Astrocyte of the spinal cord (primary cell): ENCODE measurements at regions not wholly inside any gene's neighbourhood (a gene's known extent, or its start where the extent isn't known, plus 50 kb on each side); places are given as distances from the start of the nearest gene placed in this dataset.

Experiments
- DNase-seq: peaks from one replicate; pipeline ENCODE4 v3.0.0; 2011; ENCODE audit warnings: low read depth, low spot score
- H3K4me3 ChIP-seq: 2 replicates; pipeline ENCODE4 v1.5.1; 2011; ENCODE audit warnings: low read depth, mild to moderate bottlenecking, low read length, moderate library complexity
- in situ Hi-C: cut with HindIII; loops from 2 replicates; pipeline ENCODE4 v1.10.0; 2017; ENCODE audit warnings: low sequenced_read_pairs
- TF ChIP-seq, protein P1 (sequence below): IDR thresholded peaks from 2 replicates; pipeline ENCODE4 v1.5.1; 2012; ENCODE audit warnings: low read depth, mild to moderate bottlenecking, low read length, inconsistent platforms

DNA sequence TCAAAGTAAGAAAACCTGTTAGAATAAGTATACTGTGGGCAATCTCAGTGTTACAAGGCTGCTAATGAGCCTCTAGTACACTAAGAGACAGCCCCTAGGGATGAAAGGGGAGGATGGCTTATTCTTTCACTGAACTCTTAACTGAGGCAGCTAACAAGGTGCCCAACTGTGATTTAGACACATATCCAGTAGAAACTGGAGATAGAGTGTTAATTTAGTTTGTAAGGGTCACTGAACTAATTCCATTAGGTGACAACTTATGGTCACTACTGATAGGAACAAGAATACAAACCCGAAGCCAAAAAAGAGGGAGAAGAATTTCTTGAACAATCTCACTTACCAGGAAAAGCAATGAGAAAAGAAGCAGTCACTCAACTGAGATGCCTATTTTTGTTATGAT is 1010.6 kb downstream of the PCDH9 start:
- in situ Hi-C loops, result no loop called here
- H3K4me3 ChIP-seq, result no peak overlapping the region
- no peak for DNase-seq
- TF ChIP-seq, protein P1, sequence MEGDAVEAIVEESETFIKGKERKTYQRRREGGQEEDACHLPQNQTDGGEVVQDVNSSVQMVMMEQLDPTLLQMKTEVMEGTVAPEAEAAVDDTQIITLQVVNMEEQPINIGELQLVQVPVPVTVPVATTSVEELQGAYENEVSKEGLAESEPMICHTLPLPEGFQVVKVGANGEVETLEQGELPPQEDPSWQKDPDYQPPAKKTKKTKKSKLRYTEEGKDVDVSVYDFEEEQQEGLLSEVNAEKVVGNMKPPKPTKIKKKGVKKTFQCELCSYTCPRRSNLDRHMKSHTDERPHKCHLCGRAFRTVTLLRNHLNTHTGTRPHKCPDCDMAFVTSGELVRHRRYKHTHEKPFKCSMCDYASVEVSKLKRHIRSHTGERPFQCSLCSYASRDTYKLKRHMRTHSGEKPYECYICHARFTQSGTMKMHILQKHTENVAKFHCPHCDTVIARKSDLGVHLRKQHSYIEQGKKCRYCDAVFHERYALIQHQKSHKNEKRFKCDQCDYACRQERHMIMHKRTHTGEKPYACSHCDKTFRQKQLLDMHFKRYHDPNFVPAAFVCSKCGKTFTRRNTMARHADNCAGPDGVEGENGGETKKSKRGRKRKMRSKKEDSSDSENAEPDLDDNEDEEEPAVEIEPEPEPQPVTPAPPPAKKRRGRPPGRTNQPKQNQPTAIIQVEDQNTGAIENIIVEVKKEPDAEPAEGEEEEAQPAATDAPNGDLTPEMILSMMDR, result no peak

DNA sequence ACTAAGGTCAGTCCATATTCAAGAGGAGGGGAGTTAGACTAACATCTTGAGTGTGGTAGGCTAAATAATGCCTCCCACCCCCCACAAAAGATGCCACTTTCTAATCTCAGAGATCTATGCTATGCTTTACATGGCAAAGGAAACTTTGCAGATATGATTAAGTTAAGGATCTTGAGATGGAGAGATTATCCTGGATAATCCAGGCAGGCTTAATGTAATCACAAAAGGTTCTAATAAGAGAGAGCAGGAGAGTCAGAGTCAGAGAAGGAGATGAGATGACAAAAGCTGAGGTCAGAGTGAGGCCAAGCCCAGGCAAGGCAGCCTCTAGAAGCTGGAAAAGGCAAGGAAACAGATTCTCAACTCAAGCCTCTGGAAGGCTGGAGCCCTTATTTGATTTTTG is 1011.6 kb downstream of the PCDH9 start:
- in situ Hi-C loops, result no loop called here
- no peak for DNase-seq
- H3K4me3 ChIP-seq, result no peak overlapping the region
- TF ChIP-seq, protein P1, result no peak

DNA sequence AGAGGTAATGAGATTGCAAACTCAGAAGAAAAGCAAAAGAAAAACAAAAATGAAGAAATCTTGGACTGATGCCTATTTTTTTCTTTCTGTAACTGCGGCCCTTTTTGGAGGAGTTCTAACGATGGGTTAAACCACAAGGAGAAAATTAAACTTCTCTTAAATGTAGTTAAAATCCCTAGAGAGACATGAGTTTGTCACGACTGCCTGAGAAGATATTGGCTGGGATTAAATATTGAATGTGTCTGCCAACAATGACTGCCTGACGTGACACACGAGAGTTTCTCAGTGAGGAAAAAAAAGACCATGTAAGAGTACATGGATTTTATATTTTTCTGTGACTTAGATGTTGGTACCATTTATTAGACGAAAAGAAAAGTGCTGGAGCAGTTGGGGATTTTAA is 1013.4 kb downstream of the PCDH9 start:
- in situ Hi-C loops, result no loop called here
- TF ChIP-seq, protein P1, result no peak
- H3K4me3 ChIP-seq, result no peak overlapping the region
- peak; percentile 8 for DNase-seq

DNA sequence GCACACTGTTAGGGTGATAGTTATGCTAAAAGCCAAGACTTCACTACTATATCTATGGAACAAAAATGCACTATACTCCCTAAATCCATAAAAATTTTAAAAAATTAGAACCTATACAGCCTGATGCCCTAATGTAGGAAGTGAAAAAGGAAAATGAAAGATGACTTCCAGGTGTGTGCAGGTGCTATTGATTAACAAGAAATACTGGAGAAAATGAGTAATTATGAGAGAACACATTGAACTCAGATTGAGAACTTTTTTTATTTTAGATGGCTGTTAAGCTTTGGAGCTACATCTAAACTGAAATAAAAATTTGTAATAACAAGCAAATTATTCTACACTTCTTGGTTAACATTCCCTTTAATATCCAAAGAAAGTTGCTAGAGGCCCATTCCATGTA is 1015.7 kb downstream of the PCDH9 start:
- no peak for DNase-seq
- TF ChIP-seq, protein P1, result no peak
- no peak overlapping the region for H3K4me3 ChIP-seq
- in situ Hi-C loops, result no loop called here

DNA sequence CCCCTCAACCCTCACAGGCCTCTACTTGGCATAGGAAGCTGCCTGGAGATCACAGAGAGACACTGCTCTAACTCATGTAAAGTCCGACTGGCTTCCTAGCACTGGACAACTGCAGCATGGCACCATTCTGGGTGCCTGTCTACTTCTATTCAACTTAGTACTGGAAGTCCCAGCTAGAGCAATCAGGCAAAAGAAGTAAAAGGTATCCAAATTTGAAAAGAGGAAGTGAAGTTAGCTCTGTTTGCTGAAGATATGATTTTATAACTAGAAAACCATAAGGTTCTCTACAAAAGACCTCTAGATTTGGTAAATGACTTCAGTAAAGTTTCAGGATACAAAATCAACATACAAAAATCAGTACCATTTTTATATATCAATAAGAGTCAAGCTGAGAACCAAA is 1017.6 kb downstream of the PCDH9 start:
- TF ChIP-seq, protein P1, result no peak
- H3K4me3 ChIP-seq, result no peak overlapping the region
- in situ Hi-C loops, result no loop called here
- DNase-seq, result no peak

DNA sequence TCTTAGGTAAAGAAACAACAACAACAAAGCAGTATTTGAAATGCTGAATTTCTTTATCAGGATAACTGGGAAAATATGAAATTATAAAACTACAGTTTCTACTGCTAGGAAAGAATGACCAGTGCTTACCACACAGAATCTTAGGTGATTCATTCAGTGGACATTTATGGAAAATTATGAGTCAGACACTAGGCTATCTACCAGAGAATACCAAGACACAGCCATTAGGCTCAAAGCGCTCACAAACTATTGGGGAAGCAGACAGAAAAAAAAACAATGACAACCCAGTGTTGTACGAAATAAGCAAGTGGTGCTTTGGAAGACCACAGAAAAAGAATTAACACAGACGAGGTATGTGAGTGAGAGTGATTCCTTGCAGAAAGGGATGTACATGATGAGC is 1019.5 kb downstream of the PCDH9 start:
- in situ Hi-C loops, result no loop called here
- peak; percentile 96 for DNase-seq
- no peak overlapping the region for H3K4me3 ChIP-seq
- TF ChIP-seq, protein P1, result no peak

DNA sequence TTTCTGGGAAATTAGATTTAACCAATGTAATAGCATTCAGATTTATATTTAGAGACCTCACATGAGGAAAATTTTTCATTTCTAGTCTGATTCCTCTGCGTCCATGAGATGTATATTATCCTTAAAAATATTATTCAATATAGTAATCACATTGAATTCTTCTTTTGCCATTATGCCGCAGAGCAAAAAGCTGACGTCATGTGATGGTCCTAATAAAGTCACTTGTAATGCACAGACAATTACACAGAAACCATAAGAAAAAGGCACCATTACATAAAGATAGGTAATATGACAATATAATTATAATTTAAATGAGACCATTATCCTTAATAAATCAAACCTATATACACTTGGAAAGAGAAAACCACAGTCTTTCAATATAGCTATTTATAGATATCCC is 1021.5 kb downstream of the PCDH9 start:
- H3K4me3 ChIP-seq, result no peak overlapping the region
- in situ Hi-C loops, result no loop called here
- no peak for DNase-seq
- TF ChIP-seq, protein P1, result no peak
